Left ventricle myocardium inferior (tissue), 1 donor: ENCODE measurements at regions not wholly inside any gene's neighbourhood (a gene's known extent, or its start where the extent isn't known, plus 50 kb on each side); places are given as distances from the start of the nearest gene placed in this dataset.

Experiments used
- DNase-seq: peaks from one replicate; pipeline ENCODE4 v3.0.0-alpha.2; 2020
- H3K27ac ChIP-seq: fragments of 200-600 bp; replicated peaks from 2 replicates; pipeline ENCODE4 v1.8.0; 2021
- H3K27me3 ChIP-seq: fragments of 200-600 bp; 2 replicates; pipeline ENCODE4 v1.8.0; 2021; ENCODE audit warnings: low read depth
- H3K36me3 ChIP-seq: fragments of 200-600 bp; 2 replicates; pipeline ENCODE4 v1.8.0; 2021
- H3K4me1 ChIP-seq: fragments of 200-600 bp; 2 replicates; pipeline ENCODE4 v1.8.0; 2021
- H3K4me3 ChIP-seq: fragments of 200-600 bp; 2 replicates; pipeline ENCODE4 v1.8.0; 2021; ENCODE audit warnings: mild to moderate bottlenecking, moderate library complexity
- H3K9me3 ChIP-seq: fragments of 200-600 bp; replicated peaks from 2 replicates; pipeline ENCODE4 v1.8.0; 2021
- CTCF ChIP-seq: fragments of 200-600 bp; IDR thresholded peaks from 2 replicates; pipeline ENCODE4 v1.8.0; 2021; ENCODE audit warnings: antibody characterized with exemption, mild to moderate bottlenecking, borderline replicate concordance
- intact Hi-C: fragments of 100-400 bp; cut with micrococcal nuclease; formaldehyde crosslinking; loops from one replicate; pipeline ENCODE4 v1.11.0; 2022
- donor health status: DM: no; HTN: yes; CAD: no; lungs with severe emphysema.

DNA sequence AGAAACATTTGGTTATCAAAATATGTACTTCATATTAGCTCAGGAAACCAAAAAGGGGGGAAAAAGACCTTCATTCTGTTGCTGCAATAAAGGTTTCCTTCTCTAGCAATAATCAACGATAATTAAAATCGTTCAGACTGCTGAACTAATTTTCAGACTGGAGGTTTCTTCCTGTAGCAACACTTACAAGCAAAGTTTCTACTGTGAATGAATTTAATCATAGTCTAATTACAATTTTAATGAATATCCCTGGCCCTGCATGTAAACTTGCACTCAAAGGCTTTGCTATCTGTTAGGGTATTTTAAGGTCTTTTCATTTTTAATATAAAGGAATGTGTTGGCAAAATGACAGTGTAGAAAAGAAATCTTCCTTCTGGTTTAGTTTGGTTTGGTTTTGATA, 265.2 kb downstream of the QDPR start:
- intact Hi-C loops: no loop called here
- Histone ChIP-seq H3K36me3 (no peaks in the 10 kb centered on the region), H3K4me3 (no peak overlapping the region), H3K4me1 (peaks cover 10% of the 10 kb centered on the region), H3K9me3 (no peaks in the 10 kb centered on the region), H3K27me3 (no peaks in the 10 kb centered on the region), H3K27ac (no peak overlapping the region)
- no peak for DNase-seq
- no peak for TF ChIP-seq CTCF

GRCh38 chr4:17241835-17242234, 270.1 kb downstream of the QDPR start:
- no peak overlapping the region for H3K27ac ChIP-seq
- intact Hi-C loops: no loop called here
- no peak for DNase-seq
- peaks cover 21% of the 10 kb centered on the region for H3K4me1 ChIP-seq
- H3K36me3 ChIP-seq: no peaks in the 10 kb centered on the region
- no peak for TF ChIP-seq CTCF
- no peak overlapping the region for H3K4me3 ChIP-seq
- H3K27me3 ChIP-seq: no peaks in the 10 kb centered on the region
- no peaks in the 10 kb centered on the region for H3K9me3 ChIP-seq

GRCh38 chr4:17238633-17239032, 273.3 kb downstream of the QDPR start:
- no peak for TF ChIP-seq CTCF

GRCh38 chr4:17236686-17237085, 275.2 kb downstream of the QDPR start:
- H3K9me3 ChIP-seq: no peaks in the 10 kb centered on the region
- peaks cover 33% of the 10 kb centered on the region for H3K4me1 ChIP-seq
- no peak overlapping the region for H3K27ac ChIP-seq
- intact Hi-C loops: no loop called here
- TF ChIP-seq CTCF: no peak
- no peaks in the 10 kb centered on the region for H3K36me3 ChIP-seq
- no peaks in the 10 kb centered on the region for H3K27me3 ChIP-seq
- H3K4me3 ChIP-seq: no peak overlapping the region
- DNase-seq: no peak

More at GRCh38 chr4:17238633-17239032, 273.3 kb downstream of the QDPR start:
- Histone ChIP-seq H3K36me3 (no peaks in the 10 kb centered on the region), H3K27ac (no peak overlapping the region), H3K4me3 (no peak overlapping the region), H3K4me1 (peaks cover 23% of the 10 kb centered on the region), H3K9me3 (no peaks in the 10 kb centered on the region), H3K27me3 (no peaks in the 10 kb centered on the region)
- no peak for DNase-seq
- intact Hi-C loops: no loop called here

- intact Hi-C loops: no loop called here
- no peaks in the 10 kb centered on the region for H3K36me3 ChIP-seq
- peaks cover 29% of the 10 kb centered on the region for H3K4me1 ChIP-seq
- no peak overlapping the region for H3K4me3 ChIP-seq
- no peak for DNase-seq
- no peak overlapping the region for H3K27ac ChIP-seq
- TF ChIP-seq CTCF: no peak
- no peaks in the 10 kb centered on the region for H3K27me3 ChIP-seq
- H3K9me3 ChIP-seq: no peaks in the 10 kb centered on the region
Measured at GRCh38 chr4:17234678-17235077, 277.2 kb downstream of the QDPR start.
